ENCODE measurements at regions not wholly inside any gene's neighbourhood (a gene's known extent, or its start where the extent isn't known, plus 50 kb on each side); places are given as distances from the start of the nearest gene placed in this dataset.

DNA sequence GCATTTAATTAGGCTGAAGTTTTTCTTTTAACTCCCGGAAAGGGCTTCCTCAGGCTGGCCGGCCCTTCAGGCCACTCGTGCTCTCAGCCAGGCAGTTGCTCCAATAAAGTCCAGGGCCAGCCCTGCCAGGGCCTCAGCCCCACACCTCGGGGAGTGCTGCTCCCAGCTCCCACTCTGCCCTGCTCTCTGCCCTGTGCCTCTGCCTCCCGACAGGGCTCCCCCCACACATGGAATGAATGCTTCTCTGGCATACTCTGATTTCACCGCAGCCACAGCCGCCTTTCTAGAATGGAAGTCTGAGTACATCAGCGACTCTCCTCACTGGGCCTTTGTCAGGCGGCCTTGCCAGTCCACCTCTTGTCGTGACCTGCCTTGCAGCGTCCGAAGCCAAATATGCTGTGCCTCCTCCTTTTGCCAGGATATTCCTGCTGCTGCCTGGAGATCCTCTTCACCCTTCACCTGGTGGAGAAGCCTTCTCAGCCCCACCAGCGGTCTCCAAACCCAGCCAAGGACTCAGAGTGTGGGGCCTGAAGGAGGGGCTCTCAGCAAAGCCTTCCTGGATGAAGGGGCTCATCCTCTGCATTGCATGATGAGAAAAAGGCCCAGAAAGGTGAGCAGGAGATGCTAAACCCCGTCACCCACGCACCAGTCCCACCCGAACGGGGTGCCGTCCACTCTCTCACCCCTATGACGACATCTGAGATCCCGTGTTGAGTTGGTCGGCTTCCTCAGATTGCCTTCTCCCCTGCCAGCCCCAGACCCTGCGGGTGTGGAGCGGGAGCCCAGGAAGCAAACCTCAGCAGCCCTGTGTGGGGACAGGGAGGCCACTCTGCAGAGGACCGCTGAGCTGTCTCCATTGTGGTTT, 472.7 kb upstream of the HS6ST1 start:
- DNase-seq (ENCODE audit: low read depth, low spot score), result no peak
- no peak for FAIRE-seq
- no peaks in the 10 kb centered on the region for H3K36me3 ChIP-seq (ENCODE audit: control insufficient read depth in 2 of 2, extremely low read depth in 1 of 2, insufficient read depth in 2 of 2, low read length in 2 of 2)
- H3K79me2 ChIP-seq (ENCODE audit: control insufficient read depth, insufficient read depth, low read length), result no peaks in the 10 kb centered on the region
- H3K4me3 ChIP-seq (ENCODE audit: control insufficient read depth in 2 of 3, extremely low read depth in 1 of 3, insufficient read depth in 2 of 3, low read depth in 1 of 3, low read length in 3 of 3), result no peak overlapping the region
- peaks cover 3% of the 10 kb centered on the region for H3K27me3 ChIP-seq (ENCODE audit: control insufficient read depth, extremely low read depth, insufficient read depth, low read length)
- TF ChIP-seq EZH2 (IDR thresholded peaks at IDR 0.05; ENCODE audit: low read length), result no peak
- TF ChIP-seq, protein P1, sequence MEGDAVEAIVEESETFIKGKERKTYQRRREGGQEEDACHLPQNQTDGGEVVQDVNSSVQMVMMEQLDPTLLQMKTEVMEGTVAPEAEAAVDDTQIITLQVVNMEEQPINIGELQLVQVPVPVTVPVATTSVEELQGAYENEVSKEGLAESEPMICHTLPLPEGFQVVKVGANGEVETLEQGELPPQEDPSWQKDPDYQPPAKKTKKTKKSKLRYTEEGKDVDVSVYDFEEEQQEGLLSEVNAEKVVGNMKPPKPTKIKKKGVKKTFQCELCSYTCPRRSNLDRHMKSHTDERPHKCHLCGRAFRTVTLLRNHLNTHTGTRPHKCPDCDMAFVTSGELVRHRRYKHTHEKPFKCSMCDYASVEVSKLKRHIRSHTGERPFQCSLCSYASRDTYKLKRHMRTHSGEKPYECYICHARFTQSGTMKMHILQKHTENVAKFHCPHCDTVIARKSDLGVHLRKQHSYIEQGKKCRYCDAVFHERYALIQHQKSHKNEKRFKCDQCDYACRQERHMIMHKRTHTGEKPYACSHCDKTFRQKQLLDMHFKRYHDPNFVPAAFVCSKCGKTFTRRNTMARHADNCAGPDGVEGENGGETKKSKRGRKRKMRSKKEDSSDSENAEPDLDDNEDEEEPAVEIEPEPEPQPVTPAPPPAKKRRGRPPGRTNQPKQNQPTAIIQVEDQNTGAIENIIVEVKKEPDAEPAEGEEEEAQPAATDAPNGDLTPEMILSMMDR (optimal IDR thresholded peaks at IDR 0.05 in 1 of 3, IDR thresholded peaks at IDR 0.05 in 1 of 3, conservative IDR thresholded peaks at IDR 0.05 in 1 of 3; ENCODE audit: extremely low read depth in 1 of 3, insufficient read depth in 2 of 3, low read length in 3 of 3), result no peak
- no peaks in the 10 kb centered on the region for H3K9me1 ChIP-seq (ENCODE audit: control insufficient read depth, extremely low read depth, insufficient read depth, low read length)
- H4K20me1 ChIP-seq (ENCODE audit: control insufficient read depth, extremely low read depth, insufficient read depth, low read length), result no peaks in the 10 kb centered on the region
- H3K4me2 ChIP-seq (ENCODE audit: control insufficient read depth, extremely low read depth, insufficient read depth, low read depth, low read length), result peak overlapping the region; percentile 27
- dilution Hi-C loops (cut with MboI; ENCODE audit: extremely low pct_ligation_motif_present, low sequenced_read_pairs), result no loop called here
- H3K9me3 ChIP-seq (ENCODE audit: control insufficient read depth, low read depth, low read length), result no peaks in the 10 kb centered on the region
- H3K27ac ChIP-seq (ENCODE audit: control insufficient read depth, insufficient read depth, low read length), result no peak overlapping the region
- H2AFZ ChIP-seq (ENCODE audit: control insufficient read depth, low read length), result peak overlapping the region; percentile 59
- H3K4me1 ChIP-seq (ENCODE audit: control insufficient read depth, extremely low read depth, insufficient read depth, low read length), result no peaks in the 10 kb centered on the region
- H3K9ac ChIP-seq (ENCODE audit: control insufficient read depth, extremely low read depth, insufficient read depth, low read length), result no peak overlapping the region

DNA sequence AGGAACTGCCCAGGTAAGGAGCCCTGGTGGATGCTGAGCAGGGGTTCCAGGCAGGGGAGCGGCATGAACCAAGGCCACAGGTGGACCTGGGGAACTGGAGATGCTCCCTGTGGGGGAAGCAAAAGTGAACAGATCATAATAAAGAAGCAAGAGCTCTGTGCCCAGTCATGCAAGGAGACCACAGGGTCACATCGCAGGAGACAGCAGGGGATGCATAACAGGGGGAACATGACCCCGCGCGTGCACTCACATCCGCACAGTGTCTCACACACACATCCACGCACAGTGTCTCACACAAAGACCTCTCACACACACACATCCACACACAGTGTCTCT, 473.3 kb upstream of the HS6ST1 start:
- Histone ChIP-seq H3K4me2 (ENCODE audit: control insufficient read depth, extremely low read depth, insufficient read depth, low read depth, low read length) (no peak overlapping the region), H3K27me3 (ENCODE audit: control insufficient read depth, extremely low read depth, insufficient read depth, low read length) (peaks cover 3% of the 10 kb centered on the region), H3K27ac (ENCODE audit: control insufficient read depth, insufficient read depth, low read length) (no peak overlapping the region), H3K36me3 (ENCODE audit: control insufficient read depth in 2 of 2, extremely low read depth in 1 of 2, insufficient read depth in 2 of 2, low read length in 2 of 2) (no peaks in the 10 kb centered on the region), H3K4me1 (ENCODE audit: control insufficient read depth, extremely low read depth, insufficient read depth, low read length) (no peaks in the 10 kb centered on the region), H3K79me2 (ENCODE audit: control insufficient read depth, insufficient read depth, low read length) (no peaks in the 10 kb centered on the region), H3K9ac (ENCODE audit: control insufficient read depth, extremely low read depth, insufficient read depth, low read length) (no peak overlapping the region), H3K9me1 (ENCODE audit: control insufficient read depth, extremely low read depth, insufficient read depth, low read length) (no peaks in the 10 kb centered on the region), H3K9me3 (ENCODE audit: control insufficient read depth, low read depth, low read length) (no peaks in the 10 kb centered on the region), H2AFZ (ENCODE audit: control insufficient read depth, low read length) (no peak overlapping the region), H3K4me3 (ENCODE audit: control insufficient read depth in 2 of 3, extremely low read depth in 1 of 3, insufficient read depth in 2 of 3, low read depth in 1 of 3, low read length in 3 of 3) (no peak overlapping the region), H4K20me1 (ENCODE audit: control insufficient read depth, extremely low read depth, insufficient read depth, low read length) (no peaks in the 10 kb centered on the region)
- no peak for DNase-seq (ENCODE audit: low read depth, low spot score)
- dilution Hi-C loops (cut with MboI; ENCODE audit: extremely low pct_ligation_motif_present, low sequenced_read_pairs), result no loop called here
- no peak for FAIRE-seq
- TF ChIP-seq, protein P1 (optimal IDR thresholded peaks at IDR 0.05 in 1 of 3, IDR thresholded peaks at IDR 0.05 in 1 of 3, conservative IDR thresholded peaks at IDR 0.05 in 1 of 3; ENCODE audit: extremely low read depth in 1 of 3, insufficient read depth in 2 of 3, low read length in 3 of 3), result no peak
- TF ChIP-seq EZH2 (IDR thresholded peaks at IDR 0.05; ENCODE audit: low read length), result no peak
